ENCODE measurements at regions not wholly inside any gene's neighbourhood (a gene's known extent, or its start where the extent isn't known, plus 50 kb on each side); places are given as distances from the start of the nearest gene placed in this dataset.
"Not testable (repeated sequence)": the region's sequence is repeated elsewhere in the genome, so short reads cannot be mapped to it uniquely, and the experiment has no call there.

GRCh38 chr3:173216063-173216462, 75.0 kb upstream of the SPATA16 start:
- no peaks in the 10 kb centered on the region for H3K36me3 ChIP-seq (ENCODE audit: control insufficient read depth in 2 of 3, insufficient read depth in 3 of 3, low read length in 3 of 3)
- no peaks in the 10 kb centered on the region for H3K27me3 ChIP-seq (ENCODE audit: control insufficient read depth, insufficient read depth, low read length)
- no peaks in the 10 kb centered on the region for H3K4me1 ChIP-seq (ENCODE audit: control insufficient read depth in 2 of 3, insufficient read depth in 2 of 3, low read depth in 1 of 3, low read length in 3 of 3)
- no peak overlapping the region for H3K27ac ChIP-seq (ENCODE audit: low read depth in 2 of 2, low read length in 2 of 2)
- intact Hi-C loops (cut with DNase I), result no loop called here
- H3K4me3 ChIP-seq (ENCODE audit: low read length in 3 of 3), result no peak overlapping the region
- no peak overlapping the region for H3K9ac ChIP-seq (ENCODE audit: low read length in 3 of 3)
- FAIRE-seq, result no peak
- no peaks in the 10 kb centered on the region for H3K9me3 ChIP-seq (ENCODE audit: control insufficient read depth in 2 of 3, insufficient read depth in 1 of 3, low read length in 3 of 3)
- no peak for TF ChIP-seq CTCF (IDR thresholded peaks at IDR 0.05; ENCODE audit: borderline replicate concordance, extremely low read depth, insufficient read depth)
- DNase-seq, result no peak

GRCh38 chr3:173214576-173214975, 73.5 kb upstream of the SPATA16 start:
- intact Hi-C loops (cut with DNase I), result no loop called here
- H3K27ac ChIP-seq (ENCODE audit: low read depth in 2 of 2, low read length in 2 of 2), result no peak overlapping the region
- H3K27me3 ChIP-seq (ENCODE audit: control insufficient read depth, insufficient read depth, low read length), result no peaks in the 10 kb centered on the region
- H3K36me3 ChIP-seq (ENCODE audit: control insufficient read depth in 2 of 3, insufficient read depth in 3 of 3, low read length in 3 of 3), result no peaks in the 10 kb centered on the region
- TF ChIP-seq CTCF (IDR thresholded peaks at IDR 0.05; ENCODE audit: borderline replicate concordance, extremely low read depth, insufficient read depth), result no peak
- FAIRE-seq (no peak), DNase-seq (no peak)
- no peak overlapping the region for H3K9ac ChIP-seq (ENCODE audit: low read length in 3 of 3)
- no peak overlapping the region for H3K4me3 ChIP-seq (ENCODE audit: low read length in 3 of 3)
- H3K9me3 ChIP-seq (ENCODE audit: control insufficient read depth in 2 of 3, insufficient read depth in 1 of 3, low read length in 3 of 3), result no peaks in the 10 kb centered on the region
- no peaks in the 10 kb centered on the region for H3K4me1 ChIP-seq (ENCODE audit: control insufficient read depth in 2 of 3, insufficient read depth in 2 of 3, low read depth in 1 of 3, low read length in 3 of 3)

GRCh38 chr3:173199568-173199967, 58.5 kb upstream of the SPATA16 start:
- no peaks in the 10 kb centered on the region for H3K27me3 ChIP-seq (ENCODE audit: control insufficient read depth, insufficient read depth, low read length)
- no peak for TF ChIP-seq CTCF (IDR thresholded peaks at IDR 0.05; ENCODE audit: borderline replicate concordance, extremely low read depth, insufficient read depth)
- H3K27ac ChIP-seq (ENCODE audit: low read depth in 2 of 2, low read length in 2 of 2), result no peak overlapping the region
- no peaks in the 10 kb centered on the region for H3K4me1 ChIP-seq (ENCODE audit: control insufficient read depth in 2 of 3, insufficient read depth in 2 of 3, low read depth in 1 of 3, low read length in 3 of 3)
- FAIRE-seq (no peak), DNase-seq (no peak)
- H3K9me3 ChIP-seq (ENCODE audit: control insufficient read depth in 2 of 3, insufficient read depth in 1 of 3, low read length in 3 of 3), result no peaks in the 10 kb centered on the region
- H3K9ac ChIP-seq (ENCODE audit: low read length in 3 of 3), result no peak overlapping the region
- H3K36me3 ChIP-seq (ENCODE audit: control insufficient read depth in 2 of 3, insufficient read depth in 3 of 3, low read length in 3 of 3), result no peaks in the 10 kb centered on the region
- intact Hi-C loops (cut with DNase I), result no loop called here
- H3K4me3 ChIP-seq (ENCODE audit: low read length in 3 of 3), result no peak overlapping the region

GRCh38 chr3:173194868-173195267, 53.8 kb upstream of the SPATA16 start:
- H3K4me3 ChIP-seq (ENCODE audit: low read length in 3 of 3); intact Hi-C loops (cut with DNase I); H3K36me3 ChIP-seq (ENCODE audit: control insufficient read depth in 2 of 3, insufficient read depth in 3 of 3, low read length in 3 of 3); H3K9me3 ChIP-seq (ENCODE audit: control insufficient read depth in 2 of 3, insufficient read depth in 1 of 3, low read length in 3 of 3); FAIRE-seq; H3K27me3 ChIP-seq (ENCODE audit: control insufficient read depth, insufficient read depth, low read length); H3K9ac ChIP-seq (ENCODE audit: low read length in 3 of 3); H3K4me1 ChIP-seq (ENCODE audit: control insufficient read depth in 2 of 3, insufficient read depth in 2 of 3, low read depth in 1 of 3, low read length in 3 of 3); DNase-seq; H3K27ac ChIP-seq (ENCODE audit: low read depth in 2 of 2, low read length in 2 of 2): not testable (repeated sequence)

Data from kidney (tissue), 13 donors.